ENCODE measurements at regions not wholly inside any gene's neighbourhood (a gene's known extent, or its start where the extent isn't known, plus 50 kb on each side); places are given as distances from the start of the nearest gene placed in this dataset.
"Not testable (repeated sequence)": the region's sequence is repeated elsewhere in the genome, so short reads cannot be mapped to it uniquely, and the experiment has no call there.

DNA sequence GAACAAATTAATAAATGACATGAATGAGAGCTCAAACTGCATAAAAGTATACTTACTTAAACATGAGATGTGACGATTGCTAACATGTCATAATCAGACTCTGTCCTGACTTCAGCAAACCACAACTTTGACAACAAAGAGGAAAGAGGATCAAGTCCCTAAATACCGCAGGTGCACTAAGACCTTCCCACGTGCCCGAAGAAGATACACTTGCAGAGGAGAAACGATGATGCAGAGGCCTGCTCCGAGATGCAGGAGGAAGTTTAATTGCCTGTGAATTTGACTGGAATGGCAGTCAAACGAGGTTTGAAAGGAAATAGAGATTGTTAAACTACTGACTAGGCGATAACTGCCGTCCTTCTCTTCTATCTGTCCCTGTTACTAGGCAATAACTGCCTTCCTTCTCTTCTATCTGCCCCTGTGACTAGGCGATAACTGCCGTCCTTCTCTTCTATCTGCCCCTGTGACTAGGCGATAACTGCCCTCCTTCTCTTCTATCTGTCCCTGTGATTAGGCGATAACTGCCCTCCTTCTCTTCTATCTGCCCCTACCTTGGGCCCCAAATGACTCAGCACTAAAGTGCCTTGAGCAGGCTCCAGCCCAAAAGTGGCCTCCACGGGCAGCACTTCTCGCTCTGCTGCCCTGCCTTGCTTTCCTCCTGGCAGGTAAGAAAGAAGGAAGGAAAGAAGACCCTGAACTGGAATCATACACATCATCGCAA lies 2226.0 kb upstream of the DEFB115 start:
- DNase-seq (ENCODE audit: low read depth), result peak; percentile 72

DNA sequence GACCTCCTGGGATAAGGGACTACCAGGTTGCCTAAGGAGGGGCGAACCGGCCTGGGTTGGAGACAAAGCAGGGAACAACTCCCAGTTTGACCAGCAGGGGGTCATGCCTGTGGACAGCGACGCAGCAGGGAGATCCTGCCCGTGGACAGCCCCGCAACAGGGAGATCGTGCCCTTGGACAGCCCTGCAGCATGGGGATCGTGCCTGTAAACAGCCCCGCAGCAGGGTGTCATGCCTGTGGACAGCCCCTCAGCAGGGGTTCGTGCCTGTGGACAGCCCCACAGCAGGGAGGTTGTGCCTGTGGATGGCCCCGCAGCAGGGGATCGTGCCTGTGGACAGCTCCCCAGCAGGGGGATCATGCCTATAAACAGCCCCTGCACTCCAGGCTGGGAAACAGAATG lies 2213.2 kb upstream of the DEFB115 start:
- DNase-seq (ENCODE audit: low read depth), result not testable (repeated sequence)

DNA sequence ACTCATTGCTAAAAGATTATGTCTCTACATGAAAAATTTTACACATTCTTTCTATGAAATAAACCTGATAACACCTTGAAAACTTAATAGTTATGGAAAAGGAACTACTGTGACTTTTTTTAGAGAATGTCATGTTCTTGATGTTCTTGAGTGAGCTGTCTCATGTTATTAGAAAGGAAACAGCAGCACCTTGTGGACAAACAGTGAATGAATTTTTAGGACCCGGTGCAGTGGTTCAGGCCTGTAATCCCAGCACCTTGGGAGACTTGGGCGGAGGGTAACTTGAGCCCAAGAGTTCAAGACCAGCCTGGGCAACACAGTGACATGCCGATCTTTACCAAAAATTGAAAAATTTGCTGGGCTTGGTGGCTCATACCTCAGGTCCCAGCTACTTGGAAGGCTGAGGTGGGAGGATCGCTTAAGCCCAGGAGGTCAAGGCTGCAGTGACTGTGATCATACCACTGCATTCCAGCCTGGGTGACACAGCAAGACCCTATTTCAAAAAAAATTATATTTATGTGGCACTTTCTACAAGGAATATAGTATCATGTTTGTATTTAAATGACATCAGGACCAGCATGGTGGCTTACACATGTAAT lies 2207.4 kb upstream of the DEFB115 start:
- not testable (repeated sequence) for DNase-seq (ENCODE audit: low read depth)

DNA sequence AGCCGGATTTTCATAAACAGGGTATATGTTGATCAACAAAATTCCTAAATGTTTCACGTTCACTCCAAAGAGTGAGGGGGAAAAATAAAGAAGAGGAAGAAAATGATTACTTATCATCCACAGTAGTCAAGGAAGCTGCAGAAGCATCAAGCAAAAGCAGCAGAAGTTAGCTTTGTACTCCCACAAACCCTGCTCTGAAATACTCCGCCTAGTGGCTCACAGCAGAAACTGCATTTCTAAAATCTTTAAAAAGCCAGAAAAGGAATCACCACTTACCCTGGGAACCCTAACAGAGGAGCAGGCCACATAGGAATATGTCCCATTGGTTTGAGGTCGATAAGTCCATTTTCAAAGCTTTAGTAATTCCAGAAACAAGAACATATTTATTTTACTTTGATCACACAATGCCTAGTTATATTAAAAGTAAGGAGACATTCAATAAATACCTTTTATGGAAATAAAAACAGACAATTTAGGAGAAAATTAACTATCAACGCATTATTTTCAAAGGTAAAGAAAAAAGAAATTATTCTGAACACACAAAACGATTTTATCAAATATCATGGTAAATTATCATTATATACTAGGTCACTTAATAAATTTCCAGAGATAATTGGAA lies 2199.5 kb upstream of the DEFB115 start:
- DNase-seq (ENCODE audit: low read depth), result peak; percentile 14

DNA sequence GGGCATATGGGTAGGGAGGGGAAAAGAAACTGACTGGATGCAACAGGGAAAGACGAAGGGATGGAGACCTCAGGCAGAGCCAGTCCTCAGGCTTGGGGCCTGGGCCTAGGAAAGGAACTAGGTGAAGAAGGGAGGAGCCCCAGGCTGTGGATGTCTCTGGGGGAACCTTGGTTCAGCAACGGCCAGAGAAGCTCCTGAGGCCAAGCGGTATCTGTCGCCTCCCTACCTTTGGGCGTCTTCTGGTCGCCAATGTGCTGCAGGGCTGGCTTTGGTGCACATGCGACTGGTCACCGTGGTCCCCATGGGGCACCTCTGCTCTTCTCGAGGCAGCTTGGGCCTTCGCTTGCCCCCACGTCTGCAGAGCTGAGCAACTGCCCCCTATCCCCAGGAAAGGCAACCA lies 2195.0 kb upstream of the DEFB115 start:
- DNase-seq (ENCODE audit: low read depth), result not testable (repeated sequence)

DNA sequence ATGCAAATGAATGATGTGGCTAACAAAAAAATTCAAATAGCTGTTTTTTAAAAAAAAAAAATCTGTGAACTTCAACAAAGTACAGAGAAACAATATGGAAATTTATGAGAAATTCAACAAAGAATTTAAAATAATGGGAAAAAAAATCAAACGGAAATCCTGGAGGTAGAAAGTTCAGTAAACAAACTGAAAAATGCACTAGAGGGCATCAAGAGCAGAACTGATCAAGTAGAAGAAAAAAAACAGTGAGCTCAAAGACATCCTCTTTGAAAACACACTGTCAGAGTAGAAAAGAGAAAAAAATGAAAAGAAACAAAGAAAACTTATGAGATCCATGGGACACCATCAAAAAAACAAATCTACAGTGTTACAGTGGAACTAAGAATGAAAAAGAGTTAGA lies 2191.1 kb upstream of the DEFB115 start:
- not testable (repeated sequence) for DNase-seq (ENCODE audit: low read depth)

DNA sequence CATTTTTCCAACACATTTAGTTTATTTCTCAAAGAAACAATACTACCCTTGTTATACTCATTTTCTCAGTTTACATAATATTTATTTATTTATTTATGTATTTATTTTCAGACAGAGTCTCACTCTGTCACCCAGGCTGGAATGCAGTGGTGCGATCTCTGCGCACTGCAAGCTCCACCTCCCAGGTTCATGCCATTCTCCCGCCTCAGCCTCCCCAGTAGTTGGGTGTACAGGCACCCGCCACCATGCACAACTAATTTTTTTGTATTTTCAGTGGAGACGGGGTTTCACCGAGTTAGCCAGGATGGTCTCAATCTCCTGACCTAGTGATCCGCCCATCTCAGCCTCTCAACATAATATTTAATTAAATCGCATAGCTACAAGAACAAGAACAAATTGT lies 2183.8 kb upstream of the DEFB115 start:
- not testable (repeated sequence) for DNase-seq (ENCODE audit: low read depth)

DNA sequence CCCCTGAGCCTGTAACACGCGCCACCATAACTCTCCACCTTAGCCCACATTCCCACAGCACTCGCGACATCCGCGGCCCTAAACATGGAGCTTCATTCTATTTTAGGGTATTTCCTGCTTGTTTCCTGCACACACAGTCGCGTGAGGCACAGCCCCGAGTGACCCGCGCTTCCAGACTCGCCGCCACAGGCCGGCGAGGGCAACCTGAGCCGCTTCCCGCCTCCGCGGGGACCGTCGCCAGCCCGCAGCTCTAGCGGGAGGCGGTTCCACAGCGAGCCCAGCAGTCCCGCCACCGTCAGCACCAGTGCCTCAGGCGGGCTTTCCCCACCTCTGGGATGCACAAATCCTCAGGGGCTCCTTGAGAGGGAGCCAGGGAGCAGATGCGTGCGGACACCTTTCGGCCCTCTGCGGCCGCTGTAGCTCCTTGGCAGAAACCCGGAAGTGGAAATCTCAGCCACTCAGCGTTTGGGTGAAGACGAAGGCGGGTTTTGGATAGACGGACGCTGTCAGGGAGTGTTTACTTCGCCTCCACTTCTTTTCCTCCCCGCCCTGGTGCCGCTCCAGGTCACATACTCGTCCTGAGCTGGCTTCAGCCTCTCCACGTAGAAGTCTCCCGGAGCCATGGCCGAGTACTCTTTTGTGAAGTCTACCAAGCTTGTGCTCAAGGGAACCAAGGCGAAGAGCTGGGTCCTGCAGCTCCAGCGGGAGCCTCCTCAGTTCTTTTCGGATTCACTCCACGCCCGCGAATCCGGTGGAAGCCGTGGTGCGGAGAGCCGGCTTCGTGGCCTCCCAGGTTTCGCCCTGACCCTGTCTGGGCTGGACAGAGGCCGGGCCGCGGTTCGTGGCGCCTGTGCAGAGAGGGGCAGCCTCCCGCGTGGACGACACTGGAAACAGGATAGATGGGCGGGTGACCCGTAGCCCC lies 2177.4 kb upstream of the DEFB115 start:
- DNase-seq (ENCODE audit: low read depth), result no peak

DNA sequence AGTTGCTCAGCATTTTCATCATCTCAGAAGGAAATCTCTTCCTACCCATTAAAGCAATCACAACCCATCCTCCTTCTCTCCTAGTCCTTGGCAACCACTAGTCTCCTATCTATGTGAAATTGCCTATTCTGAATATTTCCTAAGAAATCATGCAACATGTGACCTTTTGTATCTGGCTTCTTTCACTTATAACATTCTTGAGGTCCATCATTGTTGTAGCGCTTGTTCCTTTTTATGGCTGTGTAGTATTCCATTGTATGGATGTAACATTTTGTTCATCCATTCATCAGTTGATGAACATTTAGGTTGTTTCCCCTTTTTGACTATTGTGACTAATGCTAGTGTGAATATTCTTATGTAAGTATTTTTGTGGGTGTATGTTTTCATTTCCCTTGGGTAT lies 2175.8 kb upstream of the DEFB115 start:
- not testable (repeated sequence) for DNase-seq (ENCODE audit: low read depth)

DNA sequence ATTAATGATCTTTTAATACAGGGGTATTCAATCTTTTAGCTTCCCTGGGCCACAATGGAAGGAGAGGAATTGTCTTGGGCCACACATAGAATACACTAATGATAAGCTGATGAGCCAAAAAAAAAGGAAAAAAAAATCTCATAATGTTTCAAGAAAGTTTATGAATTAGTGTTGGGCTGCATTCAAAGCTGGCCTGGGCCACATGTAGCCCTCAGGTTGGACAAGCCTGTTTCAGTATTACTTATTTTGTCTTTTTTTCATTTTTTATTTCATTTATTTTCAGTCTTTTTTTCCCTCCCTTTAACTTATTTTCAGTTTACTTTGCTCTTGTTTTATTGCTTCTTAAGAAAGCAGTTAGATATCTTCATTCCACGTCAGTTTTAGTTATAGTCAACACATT lies 2171.8 kb upstream of the DEFB115 start:
- no peak for DNase-seq (ENCODE audit: low read depth)

DNA sequence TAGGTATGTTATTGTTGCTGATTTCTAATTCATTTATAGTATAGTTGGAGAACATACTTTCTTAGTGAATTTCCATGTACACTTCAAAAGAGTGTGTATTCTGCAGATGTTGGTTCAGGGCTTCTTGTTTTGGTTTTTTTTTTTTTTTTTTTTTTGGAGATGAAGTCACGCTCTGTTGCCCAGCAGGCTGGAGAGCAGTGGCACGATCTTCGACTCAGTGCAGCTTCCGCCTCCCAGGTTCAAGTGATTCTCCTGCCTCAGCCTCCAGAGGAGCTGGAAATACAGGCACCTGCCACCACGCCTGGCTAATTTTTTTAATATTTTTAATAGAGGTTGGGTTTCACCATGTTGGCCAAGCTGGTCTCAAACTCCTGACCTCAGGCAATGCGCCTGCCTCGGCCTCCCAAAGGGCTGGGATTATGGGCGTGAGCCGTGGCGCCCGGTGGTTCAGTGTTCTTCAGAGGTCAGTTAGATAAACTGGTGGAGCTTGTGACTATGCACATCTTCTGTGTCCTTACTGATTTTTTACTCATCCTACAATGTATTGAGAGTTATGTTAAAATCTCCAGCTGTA lies 2171.2 kb upstream of the DEFB115 start:
- not testable (repeated sequence) for DNase-seq (ENCODE audit: low read depth)

DNA sequence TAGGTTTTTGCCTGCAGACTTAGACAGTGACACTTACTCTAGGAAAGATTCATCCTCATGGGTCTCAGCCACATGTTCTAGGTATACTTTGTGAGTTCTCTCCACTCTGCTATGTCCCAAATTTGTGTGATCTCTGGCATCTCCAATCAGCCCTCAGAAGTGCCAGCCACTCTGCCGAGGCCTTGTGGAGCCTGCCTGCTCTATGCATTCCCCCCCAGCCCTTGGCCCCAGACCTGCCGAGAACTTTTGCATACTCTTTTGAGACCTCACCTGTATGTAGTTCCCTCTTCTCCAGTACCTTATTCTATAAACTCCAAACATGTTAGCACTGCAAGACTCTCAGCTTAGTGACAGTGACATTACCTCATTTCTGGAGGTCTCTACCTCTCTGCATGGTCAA lies 2170.5 kb upstream of the DEFB115 start:
- DNase-seq (ENCODE audit: low read depth), result no peak

DNA sequence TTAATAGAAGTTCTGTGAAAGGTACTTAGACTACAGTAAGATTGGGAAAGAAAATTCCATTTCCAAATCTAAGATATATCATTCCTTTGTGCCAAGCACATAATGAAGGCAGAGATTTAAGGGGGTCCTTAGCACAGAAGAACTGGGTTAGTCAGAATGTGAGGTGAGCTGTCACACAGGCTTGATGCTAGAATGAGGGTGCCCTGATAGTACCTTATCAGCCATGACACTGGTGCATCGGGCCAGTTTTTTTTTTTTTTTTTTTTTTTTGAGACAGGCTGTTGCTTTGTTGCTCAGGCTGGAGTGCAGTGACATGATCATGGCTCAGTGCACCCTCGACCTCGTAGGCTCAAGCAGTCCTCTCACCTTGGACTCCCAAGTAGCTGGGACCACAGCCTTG lies 2169.6 kb upstream of the DEFB115 start:
- DNase-seq (ENCODE audit: low read depth), result not testable (repeated sequence)

DNA sequence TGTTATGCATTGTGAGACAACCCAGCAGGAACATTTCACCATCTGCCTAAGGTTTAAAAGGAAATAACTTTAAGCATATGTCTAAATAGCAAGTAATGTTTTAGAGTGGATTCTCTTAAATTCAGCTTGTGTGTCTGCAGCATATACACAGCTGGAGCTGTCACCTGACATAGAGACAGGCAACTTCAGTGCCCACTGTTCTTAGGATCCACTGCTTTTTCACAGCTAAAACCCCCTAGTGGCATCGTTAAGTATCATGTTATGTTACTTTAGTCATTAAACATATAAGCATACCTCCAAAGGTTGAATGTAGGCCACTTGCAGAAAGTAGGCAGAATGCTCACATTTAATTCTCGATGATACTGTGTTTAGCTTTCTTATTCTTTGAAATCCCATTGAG lies 2169.0 kb upstream of the DEFB115 start:
- DNase-seq (ENCODE audit: low read depth), result not testable (repeated sequence)

DNA sequence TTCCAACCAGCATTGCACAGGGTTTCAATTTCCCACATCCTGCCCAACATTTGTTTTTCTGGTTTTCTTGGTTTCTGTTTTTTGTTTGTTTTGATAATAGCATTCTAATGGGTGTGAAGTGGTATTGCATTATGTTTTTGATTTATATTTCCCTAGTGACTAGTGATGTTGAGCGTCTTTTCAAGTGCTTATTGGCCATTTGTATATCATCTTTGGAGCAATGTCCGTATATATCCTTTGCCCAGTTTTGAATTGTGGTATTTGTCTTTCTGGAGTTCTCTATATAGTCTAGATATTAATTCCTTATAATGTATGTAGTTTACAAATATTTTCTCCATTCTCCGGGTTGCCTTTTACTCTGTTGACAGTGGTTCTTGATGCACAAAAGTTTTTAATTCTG lies 2168.1 kb upstream of the DEFB115 start:
- not testable (repeated sequence) for DNase-seq (ENCODE audit: low read depth)

DNA sequence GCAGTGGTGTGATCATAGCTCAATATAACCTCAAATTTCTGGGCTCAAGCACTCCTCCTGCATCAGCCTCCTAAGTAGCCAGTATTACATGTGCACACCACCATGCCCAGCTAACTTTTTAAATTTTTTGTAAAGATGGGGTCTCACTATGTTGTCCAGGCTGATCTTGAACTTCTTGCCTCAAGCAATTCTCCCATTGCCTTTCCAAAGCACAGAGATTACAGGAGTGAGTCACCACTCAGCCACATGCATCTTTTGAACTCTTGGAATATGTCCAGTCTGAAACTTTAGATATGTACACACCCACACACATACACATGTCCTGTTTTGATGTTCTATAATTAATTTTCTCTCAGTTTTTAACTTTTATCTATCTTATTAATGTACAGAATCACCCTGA lies 2163.5 kb upstream of the DEFB115 start:
- not testable (repeated sequence) for DNase-seq (ENCODE audit: low read depth)

DNA sequence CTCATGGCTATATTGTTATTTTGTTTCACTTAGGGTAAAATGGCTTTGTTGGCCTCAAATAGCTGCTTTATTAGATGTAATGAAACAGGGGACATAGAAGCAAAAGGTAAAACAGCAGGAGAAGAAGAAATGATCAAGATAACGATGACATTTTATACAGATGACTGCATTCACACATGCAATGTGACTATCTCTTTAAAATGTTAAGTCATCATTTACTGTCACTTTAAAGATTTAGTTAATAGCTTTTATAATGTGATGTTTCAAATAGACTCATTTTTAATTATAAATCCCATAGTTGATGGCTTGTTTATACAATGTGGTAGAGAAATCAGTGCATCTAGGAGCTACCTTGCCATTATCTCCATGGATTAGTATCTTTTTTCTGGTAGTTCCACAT lies 2160.8 kb upstream of the DEFB115 start:
- not testable (repeated sequence) for DNase-seq (ENCODE audit: low read depth)

DNA sequence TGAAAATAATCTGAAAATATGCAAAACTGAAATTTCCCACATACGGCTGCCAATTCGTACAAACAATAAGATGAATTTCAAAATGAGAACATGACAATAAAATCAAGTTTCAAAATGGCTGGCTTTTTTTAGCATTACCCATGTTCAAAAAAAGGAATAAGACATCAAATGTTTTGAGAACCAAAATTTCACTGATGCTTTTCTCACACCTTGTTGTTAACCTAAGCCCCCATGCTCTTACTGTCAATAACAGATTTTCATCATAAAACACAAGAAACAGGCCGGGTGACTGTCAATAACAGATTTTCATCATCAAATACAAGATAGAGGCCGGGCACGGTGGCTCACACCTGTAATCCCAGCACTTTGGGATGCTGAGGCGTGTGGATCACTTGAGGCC lies 2149.6 kb upstream of the DEFB115 start:
- not testable (repeated sequence) for DNase-seq (ENCODE audit: low read depth)

DNA sequence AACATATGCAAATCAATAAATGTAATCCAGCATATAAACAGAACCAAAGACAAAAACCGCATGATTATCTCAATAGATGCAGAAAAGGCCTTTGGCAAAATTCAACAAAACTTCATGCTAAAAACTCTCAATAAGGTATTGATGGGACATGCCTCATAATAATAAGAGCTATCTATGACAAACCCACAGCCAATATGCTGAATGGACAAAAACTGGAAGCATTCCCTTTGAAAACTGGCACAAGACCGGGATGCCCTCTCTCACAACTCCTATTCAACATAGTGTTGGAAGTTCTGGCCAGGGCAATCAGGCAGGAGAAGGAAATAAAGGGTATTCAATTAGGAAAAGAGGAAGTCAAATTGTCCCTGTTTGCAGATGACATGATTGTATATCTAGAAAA lies 2148.1 kb upstream of the DEFB115 start:
- DNase-seq (ENCODE audit: low read depth), result not testable (repeated sequence)

DNA sequence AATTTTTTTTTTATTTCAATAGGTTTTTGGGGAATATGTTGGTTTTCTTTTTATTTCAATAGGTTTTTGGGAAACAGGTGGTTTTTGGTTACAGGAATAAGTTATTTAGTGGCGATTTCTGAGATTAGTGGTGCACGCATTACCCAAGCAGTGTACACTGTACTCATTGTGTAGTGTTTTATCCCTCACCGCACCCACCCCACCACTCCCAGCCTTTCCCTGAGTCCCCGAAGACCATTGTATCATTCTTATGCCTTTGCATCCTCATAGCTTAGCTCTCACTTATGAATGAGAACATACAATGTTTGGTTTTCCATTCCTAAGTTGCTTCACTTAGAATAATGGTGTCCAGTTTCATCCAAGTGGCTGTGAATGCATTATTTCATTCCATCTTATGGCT lies 2142.4 kb upstream of the DEFB115 start:
- DNase-seq (ENCODE audit: low read depth), result not testable (repeated sequence)

DNA sequence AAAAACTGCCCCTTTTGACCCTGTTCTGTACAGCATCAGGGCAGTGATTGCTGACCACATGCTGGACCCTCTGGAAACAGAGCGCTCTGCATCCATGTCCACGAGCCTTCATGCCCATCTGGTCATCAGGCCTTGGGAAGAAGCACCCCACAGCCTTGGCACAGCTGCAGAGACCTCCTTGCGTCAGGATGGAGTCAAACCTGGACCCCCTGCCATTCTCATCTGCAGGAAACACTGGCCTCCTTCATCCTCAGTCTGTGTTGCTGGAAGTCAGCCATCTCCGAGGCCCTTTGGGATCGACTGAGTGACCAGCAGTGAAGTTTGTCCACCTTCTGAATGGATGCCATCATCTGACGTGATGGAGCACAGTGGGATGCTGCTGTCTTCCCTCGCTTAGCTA lies 2138.3 kb upstream of the DEFB115 start:
- no peak for DNase-seq (ENCODE audit: low read depth)

DNA sequence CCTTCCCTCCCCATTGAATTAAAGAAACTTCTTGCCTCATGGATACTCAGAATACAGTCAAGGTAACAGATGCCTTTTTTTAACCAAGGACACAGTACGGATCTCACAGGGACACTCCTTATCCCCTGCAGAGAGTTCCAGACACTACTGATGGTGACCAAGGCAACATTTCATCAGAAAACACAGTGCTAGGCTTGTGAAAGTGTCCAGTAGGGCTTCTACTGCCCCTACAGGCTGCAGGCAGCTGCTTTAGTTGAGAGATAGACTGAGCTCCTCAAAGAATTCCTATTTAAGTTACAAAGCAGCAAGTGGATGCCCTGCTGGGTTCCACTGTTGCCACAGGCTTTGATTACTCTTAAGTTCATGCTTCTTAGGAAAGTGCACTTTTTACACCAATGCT lies 2137.8 kb upstream of the DEFB115 start:
- not testable (repeated sequence) for DNase-seq (ENCODE audit: low read depth)
